GM12878 (cell line): ENCODE measurements at regions not wholly inside any gene's neighbourhood (a gene's known extent, or its start where the extent isn't known, plus 50 kb on each side); places are given as distances from the start of the nearest gene placed in this dataset.

Source experiments
- ATAC-seq: fragments of 200-7000 bp; cut with Tn5 transposase; 3 replicates; pipeline ENCODE4 v1.9.1; 2020; ENCODE audit warnings: mild to moderate bottlenecking, moderate library complexity
- BruUV-seq: library from RNA; stranded (reverse); fragments of 400-500 nt; replicated peaks from 2 replicates; lab custom pipeline; 2021; lab: Mats Ljungman, UMichigan
- CTCF ChIA-PET: fragments of 300-600 bp; sonication (Branson Sonifier 250); formaldehyde crosslinking; extraction: SDS; loops from one replicate; lab custom pipeline; 2021; ENCODE audit warnings: inconsistent platforms; lab: Yijun Ruan, JAX
- POLR2A ChIA-PET: fragments of 350-600 bp; formaldehyde crosslinking; extraction: SDS; loops from one replicate; lab custom pipeline; 2021; ENCODE audit warnings: inconsistent platforms; lab: Charles Lee
- RAD21 ChIA-PET: fragments of 300-600 bp; sonication (Branson Sonifier 250); formaldehyde crosslinking; loops from one replicate; lab custom pipeline; 2023; ENCODE audit warnings: antibody characterized with exemption; ENCODE audit not compliant: unreplicated experiment; lab: Charles Lee
- SMC1A ChIA-PET: fragments of 300-600 bp; sonication (Branson Sonifier 250); formaldehyde crosslinking; loops from one replicate; lab custom pipeline; 2023; ENCODE audit not compliant: unreplicated experiment, uncharacterized antibody; lab: Charles Lee
- DNase-seq: peaks from one replicate; pipeline ENCODE4 v3.0.0-alpha.2; 2011; ENCODE audit warnings: low read depth, low spot score
- FAIRE-seq: peaks from 3 replicates; lab custom pipeline; 2011; peaks lifted over from hg19 to GRCh38; lab: Jason Lieb, UNC
- H2AFZ ChIP-seq: 2 replicates; pipeline ENCODE4 v1.6.0; 2011; ENCODE audit warnings: low read depth, low read length, control low read depth; ENCODE audit not compliant: control insufficient read depth
- H3K27ac ChIP-seq: 2 replicates; pipeline ENCODE4 v1.5.1; 2011; ENCODE audit warnings: control low read depth; ENCODE audit not compliant: control insufficient read depth, insufficient read depth
- H3K27me3 ChIP-seq, 2 experiments: replicated peaks in 1 of 2; 2 replicates each; pipeline versions ENCODE4 v1.6.0 to v1.6.1; 2011; ENCODE audit warnings: low read length in 1 of 2; ENCODE audit not compliant: control insufficient read depth in 2 of 2, insufficient read depth in 2 of 2
- H3K36me3 ChIP-seq, 2 experiments: 2 replicates each; pipeline ENCODE4 v1.5.1; 2011; ENCODE audit warnings: low read length in 1 of 2; ENCODE audit not compliant: control insufficient read depth in 2 of 2, insufficient read depth in 2 of 2
- H3K4me1 ChIP-seq: 2 replicates; pipeline ENCODE4 v1.6.1; 2011; ENCODE audit warnings: mild to moderate bottlenecking, low read length, moderate library complexity, mixed read lengths; ENCODE audit not compliant: control insufficient read depth, insufficient read depth
- H3K4me2 ChIP-seq: 2 replicates; pipeline ENCODE4 v1.6.0; 2011; ENCODE audit warnings: control low read depth; ENCODE audit not compliant: control insufficient read depth, insufficient read depth
- H3K4me3 ChIP-seq: fragments of 200-600 bp; sonication (generic); 2 replicates; pipeline ENCODE4 v1.5.1; 2016
- H3K79me2 ChIP-seq: 2 replicates; pipeline ENCODE4 v1.6.0; 2011; ENCODE audit warnings: low read length; ENCODE audit not compliant: control insufficient read depth, insufficient read depth
- H3K9ac ChIP-seq: 2 replicates; pipeline ENCODE4 v1.8.0; 2011; ENCODE audit warnings: low read length, control low read depth, mixed read lengths; ENCODE audit not compliant: control insufficient read depth, insufficient read depth
- H3K9me3 ChIP-seq: replicated peaks from 3 replicates; pipeline ENCODE4 v1.5.1; 2011; ENCODE audit warnings: mild to moderate bottlenecking, low read length; ENCODE audit not compliant: control insufficient read depth, insufficient read depth
- H4K20me1 ChIP-seq: 2 replicates; pipeline ENCODE4 v1.6.0; 2011; ENCODE audit not compliant: control insufficient read depth, insufficient read depth
- ATF7 ChIP-seq: fragments of 450-650 bp; IDR thresholded peaks from 2 replicates; pipeline ENCODE4 v1.6.1; 2016; ENCODE audit warnings: low read depth, mild to moderate bottlenecking
- BHLHE40 ChIP-seq, 2 experiments: fragments of 450-650 bp in 1 of 2; IDR thresholded peaks; 2 replicates each; pipeline ENCODE4 v1.6.1; 2011 to 2017; ENCODE audit warnings: low read depth in 2 of 2, borderline replicate concordance in 1 of 2, improper control_type of control experiment in 1 of 2, low read length in 1 of 2, mild to moderate bottlenecking in 1 of 2
- IKZF1 ChIP-seq: fragments of 450-650 bp; conservative IDR thresholded peaks from 2 replicates; pipeline ENCODE4 v1.6.1; 2017; ENCODE audit warnings: antibody characterized with exemption, mild to moderate bottlenecking
- IRF3 ChIP-seq: fragments of 450-650 bp; IDR thresholded peaks from 2 replicates; pipeline ENCODE4 v1.6.1; 2014; ENCODE audit warnings: mild to moderate bottlenecking
- NR2C2 ChIP-seq: IDR thresholded peaks from 2 replicates; pipeline ENCODE4 v1.6.1; 2011; ENCODE audit warnings: borderline replicate concordance, low read depth; ENCODE audit not compliant: control insufficient read depth, insufficient read length
- PAX8 ChIP-seq: fragments of 450-650 bp; IDR thresholded peaks from 2 replicates; pipeline ENCODE4 v1.6.1; 2017; ENCODE audit warnings: mild to moderate bottlenecking, moderate library complexity
- PML ChIP-seq: IDR thresholded peaks from 2 replicates; pipeline ENCODE4 v1.6.1; 2012; ENCODE audit warnings: low read length, inconsistent platforms
- RELB ChIP-seq: fragments of 450-650 bp; IDR thresholded peaks from 2 replicates; pipeline ENCODE4 v1.6.1; 2017; ENCODE audit warnings: low read depth, mild to moderate bottlenecking, moderate library complexity
- RFX5 ChIP-seq: IDR thresholded peaks from 2 replicates; pipeline ENCODE4 v1.6.1; 2011; ENCODE audit warnings: low read depth, low read length, improper control_type of control experiment
- ZBTB33 ChIP-seq: fragments of 450-650 bp; IDR thresholded peaks from 2 replicates; pipeline ENCODE4 v1.6.1; 2017; ENCODE audit warnings: mild to moderate bottlenecking
- ZNF384 ChIP-seq: IDR thresholded peaks from 2 replicates; pipeline ENCODE4 v1.6.1; 2012; ENCODE audit warnings: low read depth, mild to moderate bottlenecking, low read length, improper control_type of control experiment, borderline replicate concordance
- WGBS: methylation state at CpG from one replicate; pipeline ENCODE4 v1.1.6; 2016; ENCODE audit warnings: low lambda C conversion rate; ENCODE audit not compliant: insufficient replicate concordance, insufficient coverage; ENCODE audit errors: missing lambda C conversion rate; 5-methylcytosine and 5-hydroxymethylcytosine counted together
- in situ Hi-C: fragments of 300-500 bp; cut with MboI; formaldehyde crosslinking; loops from 9 replicates; pipeline ENCODE4 v1.14.3; 2018; ENCODE audit warnings: mixed read lengths
- intact Hi-C: fragments of 100-400 bp; cut with micrococcal nuclease; formaldehyde crosslinking; loops from one replicate; pipeline ENCODE4 v1.14.2; 2022; ENCODE audit not compliant: unreplicated experiment

GRCh38 chr2:47636176-47636575 lies 65.4 kb upstream of the KCNK12 start:
- Histone ChIP-seq H3K4me3 (no peak overlapping the region), H3K9me3 (no peaks in the 10 kb centered on the region), H3K4me1 (no peaks in the 10 kb centered on the region), H4K20me1 (no peaks in the 10 kb centered on the region), H3K36me3 (no peaks in the 10 kb centered on the region), H3K79me2 (no peaks in the 10 kb centered on the region), H2AFZ (no peak overlapping the region), H3K9ac (no peak overlapping the region), H3K4me2 (no peak overlapping the region), H3K27ac (no peak overlapping the region), H3K27me3 (no peaks in the 10 kb centered on the region)
- no peak for FAIRE-seq
- TF ChIP-seq IKZF1 (no peak), RFX5 (no peak), BHLHE40 (IDR thresholded peaks at IDR 0.05; ENCODE audit: borderline replicate concordance in 1 of 2, low read depth in 2 of 2, low read length in 1 of 2) (no peak), IRF3 (no peak), PAX8 (no peak)
- intact Hi-C loops, result no loop called here
- BruUV-seq, result no TSS peak
- DNase-seq, result no peak
- CTCF ChIA-PET, result no interaction called here
- SMC1A ChIA-PET, result interaction anchor here (1.3 kb wide), 1 partner anchor 131 kb away, joined by 4 read pairs; no protein-coding TSS in a partner anchor
- RAD21 ChIA-PET, result no interaction called here
- 82% methylated on average over 4 of the region's 4 CpGs for WGBS
- in situ Hi-C loops, result no loop called here
- no peak for ATAC-seq
- POLR2A ChIA-PET, result no interaction called here

GRCh38 chr2:47632754-47633153 lies 62.0 kb upstream of the KCNK12 start:
- intact Hi-C loops (no loop called here), in situ Hi-C loops (no loop called here)
- FAIRE-seq (no peak), DNase-seq (no peak), ATAC-seq (no peak)
- ChIA-PET CTCF (interaction anchor here (1.9 kb wide), 1 partner anchor 135 kb away, joined by 6 read pairs; no protein-coding TSS in a partner anchor), RAD21 (no interaction called here), SMC1A (interaction anchor here (1.0 to 1.2 kb wide), 2 partner anchors 58 to 135 kb away, joined by 3 to 4 read pairs; no protein-coding TSS in a partner anchor), POLR2A (no interaction called here)
- no TSS peak for BruUV-seq
- Histone ChIP-seq H3K27ac (no peak overlapping the region), H3K4me1 (no peaks in the 10 kb centered on the region), H3K4me2 (no peak overlapping the region), H3K79me2 (no peaks in the 10 kb centered on the region), H3K27me3 (no peaks in the 10 kb centered on the region), H3K9ac (no peak overlapping the region), H2AFZ (no peak overlapping the region), H4K20me1 (no peaks in the 10 kb centered on the region), H3K9me3 (no peaks in the 10 kb centered on the region), H3K36me3 (no peaks in the 10 kb centered on the region), H3K4me3 (no peak overlapping the region)
- 33% methylated on average over 3 of the region's 3 CpGs for WGBS
- TF ChIP-seq RELB (no peak), NR2C2 (no peak), PML (no peak), ATF7 (no peak), ZBTB33 (no peak), ZNF384 (no peak)
